Activated T-cell treated with anti-CD3 and anti-CD28 coated beads, Interleukin-2, amount 50 U/mL, for 4 hours (primary cell): ENCODE measurements at regions not wholly inside any gene's neighbourhood (a gene's known extent, or its start where the extent isn't known, plus 50 kb on each side); places are given as distances from the start of the nearest gene placed in this dataset.
"Not testable (repeated sequence)": the region's sequence is repeated elsewhere in the genome, so short reads cannot be mapped to it uniquely, and the experiment has no call there.

Source experiments
- ATAC-seq, 2 donors: fragments of 200-7000 bp; cut with Tn5 transposase; one replicate each; pipeline ENCODE4 v1.10.0; 2021
- DNase-seq: peaks from one replicate; pipeline ENCODE4 v3.0.0-alpha.2; 2020
- H3K27me3 Mint-ChIP-seq: one replicate; pipeline ENCODE4 v1.8.0; 2021; ENCODE audit warnings: low read depth, mixed read lengths
- H3K36me3 Mint-ChIP-seq: one replicate; pipeline ENCODE4 v1.8.0; 2022; ENCODE audit warnings: mixed read lengths; ENCODE audit not compliant: insufficient read depth
- H3K4me1 Mint-ChIP-seq: one replicate; pipeline ENCODE4 v1.8.0; 2021; ENCODE audit warnings: low read depth, mixed read lengths
- H3K4me3 Mint-ChIP-seq: one replicate; pipeline ENCODE4 v1.8.0; 2021; ENCODE audit warnings: mild to moderate bottlenecking, moderate library complexity, mixed read lengths
- H3K9me3 Mint-ChIP-seq: one replicate; pipeline ENCODE4 v1.8.0; 2021; ENCODE audit warnings: mixed read lengths

DNA sequence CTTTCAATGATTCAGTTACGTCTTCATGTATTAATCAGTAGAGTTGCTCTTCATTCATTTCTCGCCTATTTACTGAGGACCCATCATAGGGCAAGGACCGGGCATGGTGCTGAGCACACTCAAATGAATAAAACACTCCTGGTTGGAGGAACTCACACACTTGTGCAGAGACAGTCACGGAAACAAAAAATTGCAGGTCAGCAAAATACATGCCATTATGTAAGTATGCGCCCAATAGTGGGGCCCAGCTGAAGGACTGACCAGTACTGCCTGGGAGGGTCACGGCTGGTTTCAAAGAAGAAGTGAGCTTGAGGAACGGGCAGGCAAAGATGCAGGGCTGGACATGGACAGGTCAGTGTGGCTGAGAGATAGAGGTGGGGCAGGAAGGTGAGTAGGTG is 102.9 kb downstream of the DDX1 start:
- ATAC-seq (no peak), DNase-seq (no peak)
- H3K4me1 Mint-ChIP-seq = no peaks in the 10 kb centered on the region
- no peaks in the 10 kb centered on the region for H3K36me3 Mint-ChIP-seq
- no peak overlapping the region for H3K4me3 Mint-ChIP-seq
- H3K27me3 Mint-ChIP-seq = peaks cover 6% of the 10 kb centered on the region
- H3K9me3 Mint-ChIP-seq = no peaks in the 10 kb centered on the region

DNA sequence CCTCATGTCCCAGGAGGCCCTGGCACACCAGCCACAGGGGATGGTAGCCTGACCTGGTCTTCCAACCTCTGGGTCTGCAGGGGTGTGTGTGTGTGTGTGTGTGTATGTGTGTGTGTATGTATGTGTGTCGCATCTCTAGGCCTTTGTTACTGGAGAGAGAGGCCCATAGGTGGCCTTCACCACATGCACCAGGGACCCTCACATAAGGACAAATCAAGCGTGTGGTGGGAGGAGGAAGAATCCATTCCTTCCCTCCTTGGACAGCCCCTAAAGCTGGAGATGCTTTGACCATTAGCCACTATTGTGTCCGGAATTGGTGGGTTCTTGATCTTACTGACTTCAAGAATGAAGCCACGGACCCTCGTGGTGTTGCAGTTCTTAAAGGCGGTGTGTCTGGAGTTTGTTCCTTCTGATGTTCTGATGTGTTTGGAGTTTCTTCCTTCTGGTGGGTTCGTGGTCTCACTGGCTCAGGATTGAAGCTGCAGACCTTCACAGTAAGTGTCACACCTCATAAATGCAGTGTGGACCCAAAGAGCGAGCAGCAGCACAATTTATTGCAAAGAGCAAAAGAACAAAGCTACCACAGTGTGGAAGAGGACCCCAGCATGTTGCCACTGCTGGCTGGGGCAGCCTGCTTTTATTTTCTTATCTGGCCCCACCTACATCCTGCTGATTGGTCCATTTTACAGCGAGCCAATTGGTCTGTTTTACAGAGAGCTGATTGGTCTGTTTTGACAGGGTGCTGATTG is 104.1 kb downstream of the DDX1 start:
- H3K9me3 Mint-ChIP-seq = no peaks in the 10 kb centered on the region
- no peak overlapping the region for H3K4me3 Mint-ChIP-seq

DNA sequence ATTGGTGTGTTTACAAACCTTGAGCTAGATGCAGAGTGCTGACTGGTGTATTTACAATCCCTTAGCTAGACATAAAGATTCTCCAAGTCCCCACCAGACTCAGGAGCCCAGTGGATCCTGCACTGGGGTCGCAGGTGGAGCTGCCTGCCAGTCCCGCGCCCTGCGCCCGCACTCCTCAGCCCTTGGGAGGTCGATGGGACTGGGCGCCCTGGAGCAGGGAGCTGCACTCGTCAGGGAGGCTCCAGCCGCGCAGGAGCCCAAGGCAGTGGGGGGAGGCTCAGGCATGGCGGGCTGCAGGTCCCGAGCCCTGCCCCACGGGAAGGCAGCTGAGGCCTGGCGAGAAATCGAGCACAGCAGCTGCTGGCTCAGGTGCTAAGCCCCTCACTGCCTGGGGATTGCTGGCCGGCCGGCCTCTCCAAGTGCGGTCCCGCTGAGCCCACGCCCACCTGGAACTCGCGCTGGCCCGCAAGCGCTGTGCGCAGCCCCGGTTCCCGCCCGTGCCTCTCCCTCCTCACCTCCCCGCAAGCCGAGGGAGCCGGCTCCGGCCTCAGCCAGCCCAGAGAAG is 105.0 kb downstream of the DDX1 start:
- DNase-seq, H3K4me3 Mint-ChIP-seq, ATAC-seq, H3K4me1 Mint-ChIP-seq, H3K9me3 Mint-ChIP-seq, H3K36me3 Mint-ChIP-seq, H3K27me3 Mint-ChIP-seq: not testable (repeated sequence)

More for the DNA sequence above, 104.1 kb downstream of the DDX1 start:
- ATAC-seq (no peak), DNase-seq (no peak)
- Mint-ChIP-seq H3K27me3 (peaks cover 2% of the 10 kb centered on the region), H3K36me3 (no peaks in the 10 kb centered on the region), H3K4me1 (no peaks in the 10 kb centered on the region)

DNA sequence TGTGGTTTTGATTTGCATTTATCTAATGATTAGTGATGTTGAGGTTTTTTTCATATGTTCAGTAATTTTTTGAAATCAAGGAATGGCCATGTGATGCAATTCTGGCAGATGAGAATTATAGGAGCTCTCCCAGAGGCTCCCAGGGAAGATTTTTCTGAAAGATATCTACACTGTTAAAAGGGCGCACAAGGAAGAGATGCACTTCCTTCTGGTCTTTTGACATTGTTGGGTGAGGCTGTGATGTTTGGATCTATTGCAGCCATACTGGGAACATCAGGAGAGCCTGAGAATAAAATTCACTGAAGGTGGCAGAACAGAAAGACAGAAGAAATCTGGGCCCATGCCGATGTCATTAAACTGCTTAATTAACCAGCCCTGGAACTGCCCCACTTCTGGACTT is 108.5 kb downstream of the DDX1 start:
- no peaks in the 10 kb centered on the region for H3K9me3 Mint-ChIP-seq
- H3K36me3 Mint-ChIP-seq = no peaks in the 10 kb centered on the region
- ATAC-seq (no peak), DNase-seq (no peak)
- H3K4me1 Mint-ChIP-seq = no peaks in the 10 kb centered on the region
- no peak overlapping the region for H3K4me3 Mint-ChIP-seq
- peaks cover 2% of the 10 kb centered on the region for H3K27me3 Mint-ChIP-seq

DNA sequence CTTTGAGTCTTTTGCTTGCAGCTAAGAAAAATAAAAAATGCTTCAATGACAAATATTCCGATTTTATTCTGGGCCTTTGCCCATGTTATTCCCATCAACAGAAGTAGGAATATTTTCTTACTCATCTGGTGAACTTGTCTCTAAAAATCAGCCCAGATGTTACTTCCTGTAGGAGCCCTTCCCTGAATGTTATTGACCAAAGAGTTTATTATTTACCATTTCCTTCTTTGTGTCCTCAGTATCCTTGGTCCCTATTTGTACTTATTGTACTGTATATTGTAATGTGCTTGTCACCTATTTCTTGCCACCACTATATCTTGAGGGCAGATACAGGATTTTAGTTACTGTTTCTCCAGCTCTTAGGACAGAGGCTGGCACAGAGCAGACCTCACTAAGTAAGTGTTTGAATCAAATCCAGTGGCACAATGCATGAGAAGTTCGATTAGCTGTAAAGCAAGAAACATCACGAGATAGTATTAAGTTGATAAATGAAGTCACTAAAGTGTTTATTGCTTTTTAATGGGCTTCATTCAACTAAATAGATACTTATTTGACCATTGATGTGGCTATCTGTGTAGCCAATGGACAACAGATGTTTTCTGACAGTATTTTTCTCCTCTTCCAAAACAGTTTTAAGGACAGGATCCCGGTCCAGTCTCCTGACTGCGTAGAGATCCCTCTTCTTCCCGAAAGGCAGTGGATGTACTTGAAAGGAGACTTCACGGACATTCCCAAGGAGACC is 109.1 kb downstream of the DDX1 start:
- no peaks in the 10 kb centered on the region for H3K36me3 Mint-ChIP-seq
- peaks cover 2% of the 10 kb centered on the region for H3K27me3 Mint-ChIP-seq
- ATAC-seq (no peak), DNase-seq (no peak)
- H3K4me3 Mint-ChIP-seq = no peak overlapping the region
- H3K9me3 Mint-ChIP-seq = no peaks in the 10 kb centered on the region
- no peaks in the 10 kb centered on the region for H3K4me1 Mint-ChIP-seq

DNA sequence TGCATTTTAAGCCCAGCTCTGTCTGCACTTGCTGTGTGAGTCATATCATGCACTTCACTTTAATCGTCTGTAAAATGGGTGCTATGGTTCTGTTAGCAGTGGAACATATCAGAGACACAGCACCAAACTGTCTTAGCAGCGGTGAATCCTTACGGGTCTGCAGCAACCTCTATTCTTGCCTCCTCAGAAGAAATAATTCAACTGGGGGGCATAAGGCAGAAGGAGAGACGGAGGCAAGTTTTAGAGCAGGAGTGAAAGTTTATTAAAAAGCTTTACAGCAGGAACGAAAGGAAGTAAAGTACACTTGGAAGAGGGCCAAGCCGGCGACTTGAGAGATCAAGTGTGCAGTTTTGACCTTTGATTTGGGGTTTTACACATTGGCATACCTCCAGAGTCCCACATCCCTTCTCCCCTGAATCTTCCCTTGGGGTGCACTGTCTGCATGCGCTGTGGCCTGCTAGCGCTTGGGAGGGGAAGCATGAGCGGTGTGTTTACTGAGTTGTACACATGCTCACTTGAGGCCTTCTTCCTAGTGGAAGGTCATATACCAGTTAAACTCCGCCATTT is 109.8 kb downstream of the DDX1 start:
- ATAC-seq (no peak), DNase-seq (no peak)
- Mint-ChIP-seq H3K36me3 (no peaks in the 10 kb centered on the region), H3K4me1 (no peaks in the 10 kb centered on the region), H3K4me3 (no peak overlapping the region), H3K9me3 (no peaks in the 10 kb centered on the region), H3K27me3 (peaks cover 2% of the 10 kb centered on the region)

DNA sequence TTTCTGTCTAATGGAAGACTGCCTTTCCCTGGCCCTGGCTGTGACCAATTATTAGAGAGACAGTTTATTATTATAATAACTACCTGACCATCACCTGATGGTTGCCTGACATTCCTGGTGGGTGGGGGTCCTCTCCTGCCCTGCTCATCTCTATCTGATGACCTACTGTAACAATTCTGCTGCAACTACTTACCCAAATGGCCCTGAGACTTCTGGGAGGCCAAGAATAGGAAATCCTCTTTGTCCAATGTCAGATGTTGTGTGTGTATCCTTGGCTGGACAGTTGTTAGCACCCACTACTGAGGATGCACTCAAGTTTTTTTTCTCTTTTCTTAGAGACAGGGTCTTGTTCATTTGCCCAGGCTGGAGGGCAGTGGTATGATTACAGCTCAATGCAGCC is 110.3 kb downstream of the DDX1 start:
- Mint-ChIP-seq H3K9me3 (no peaks in the 10 kb centered on the region), H3K4me1 (no peaks in the 10 kb centered on the region)

DNA sequence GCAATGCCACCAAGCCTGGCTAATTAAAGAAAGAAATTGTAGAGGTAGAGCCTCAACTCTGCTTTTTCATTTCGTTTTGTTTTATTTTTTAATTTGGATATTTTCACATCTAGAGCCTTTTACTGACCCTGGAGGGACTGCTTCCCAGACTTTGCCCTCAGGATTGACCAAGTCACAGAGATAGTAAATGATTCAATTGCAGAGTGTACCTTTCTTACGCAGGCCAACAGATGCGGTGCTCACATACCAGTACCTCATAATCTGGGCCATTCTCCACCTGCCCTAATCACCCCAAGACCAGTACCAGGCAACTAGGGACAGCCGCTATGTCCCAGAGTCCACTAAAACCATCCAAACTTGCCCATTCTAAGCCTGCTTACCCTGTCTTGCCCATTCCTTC is 110.8 kb downstream of the DDX1 start:
- Mint-ChIP-seq H3K4me3 (no peak overlapping the region), H3K27me3 (peaks cover 2% of the 10 kb centered on the region), H3K36me3 (no peaks in the 10 kb centered on the region), H3K4me1 (no peaks in the 10 kb centered on the region), H3K9me3 (no peaks in the 10 kb centered on the region)
- DNase-seq (no peak), ATAC-seq (no peak)

More for the DNA sequence above, 110.3 kb downstream of the DDX1 start:
- ATAC-seq = no peak
- DNase-seq = no peak
- Mint-ChIP-seq H3K4me3 (no peak overlapping the region), H3K27me3 (peaks cover 2% of the 10 kb centered on the region), H3K36me3 (no peaks in the 10 kb centered on the region)

DNA sequence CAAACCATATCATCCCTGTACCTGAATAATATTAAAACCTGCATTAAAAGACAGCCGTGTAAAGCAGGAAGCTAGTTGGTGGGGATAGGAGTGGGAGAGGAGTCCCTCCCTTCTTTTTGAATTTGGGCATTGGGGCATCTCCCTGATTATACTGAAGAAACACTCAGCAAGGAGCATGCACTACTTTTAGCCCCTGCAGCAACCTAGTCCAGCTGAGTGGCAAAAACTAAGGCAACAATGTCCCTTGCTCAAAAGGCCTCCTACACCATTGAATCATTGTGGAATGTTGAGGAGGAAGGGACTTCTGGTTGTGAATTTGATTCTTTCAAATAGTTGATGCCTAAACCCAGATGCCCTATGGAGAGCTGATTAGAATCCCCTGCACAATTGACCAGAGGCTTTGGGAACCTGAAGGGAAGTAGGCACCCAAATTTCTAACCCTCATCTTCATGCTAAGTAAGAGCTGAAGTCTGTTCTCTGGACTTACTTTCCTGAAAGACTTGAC is 111.7 kb downstream of the DDX1 start:
- no peaks in the 10 kb centered on the region for H3K4me1 Mint-ChIP-seq
- ATAC-seq (no peak), DNase-seq (no peak)
- H3K4me3 Mint-ChIP-seq = no peak overlapping the region
- peaks cover 1% of the 10 kb centered on the region for H3K27me3 Mint-ChIP-seq
- H3K9me3 Mint-ChIP-seq = no peaks in the 10 kb centered on the region
- H3K36me3 Mint-ChIP-seq = no peaks in the 10 kb centered on the region

DNA sequence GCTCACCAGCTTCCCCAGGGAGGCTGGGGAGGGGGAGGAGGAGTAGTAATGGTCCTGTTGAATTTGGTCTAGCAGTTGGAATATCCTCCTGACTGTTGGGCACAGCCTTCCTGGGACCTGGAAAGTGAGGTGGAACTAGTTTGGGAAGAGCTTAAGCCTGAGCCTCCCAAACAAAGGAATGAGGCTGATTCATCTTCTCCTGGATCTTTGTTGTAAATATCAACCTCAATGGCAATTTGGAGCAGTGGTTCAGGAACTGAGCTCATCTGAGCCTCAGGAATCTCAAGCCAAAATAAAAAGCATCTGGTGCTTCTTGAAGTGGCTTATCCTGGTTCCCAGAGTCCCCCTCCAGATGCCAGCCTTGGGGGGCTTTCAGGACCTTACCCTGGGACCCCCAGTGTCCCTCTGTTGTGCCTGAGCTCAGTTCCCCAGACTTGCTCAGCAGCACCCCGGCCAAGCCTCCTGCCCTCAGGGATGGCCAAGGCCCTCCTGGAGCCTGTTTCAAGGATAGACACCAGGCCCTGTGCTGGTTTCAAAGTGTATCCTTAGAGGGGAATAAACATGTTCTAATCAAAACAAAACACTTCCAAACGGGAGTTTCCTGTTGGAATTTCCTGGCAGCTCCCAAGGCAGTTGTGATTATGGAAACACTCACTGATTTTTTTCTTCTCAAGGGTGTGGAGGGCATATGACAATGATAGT is 112.6 kb downstream of the DDX1 start:
- Mint-ChIP-seq H3K9me3 (no peaks in the 10 kb centered on the region), H3K36me3 (no peaks in the 10 kb centered on the region), H3K4me1 (no peaks in the 10 kb centered on the region), H3K27me3 (no peaks in the 10 kb centered on the region), H3K4me3 (no peak overlapping the region)
- ATAC-seq (no peak), DNase-seq (no peak)

DNA sequence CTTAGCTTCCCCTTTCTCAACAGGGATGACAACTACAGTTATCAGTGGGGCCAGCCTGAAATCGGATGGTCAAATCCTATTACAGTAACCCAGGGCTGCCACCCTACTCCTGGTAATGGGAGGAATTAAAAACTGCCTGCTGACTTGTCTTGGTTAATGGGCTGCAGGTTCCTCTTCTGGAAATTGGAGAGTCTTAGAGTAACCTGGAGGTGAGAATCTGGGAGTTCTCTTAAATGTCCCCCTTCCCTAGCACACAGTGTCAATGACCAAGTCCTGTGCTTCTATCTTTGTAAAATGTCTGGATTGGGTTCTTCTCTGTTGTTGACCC is 113.1 kb downstream of the DDX1 start:
- ATAC-seq = no peak
- Mint-ChIP-seq H3K36me3 (no peaks in the 10 kb centered on the region), H3K4me1 (no peaks in the 10 kb centered on the region), H3K4me3 (no peak overlapping the region), H3K9me3 (no peaks in the 10 kb centered on the region), H3K27me3 (no peaks in the 10 kb centered on the region)
- DNase-seq = no peak

DNA sequence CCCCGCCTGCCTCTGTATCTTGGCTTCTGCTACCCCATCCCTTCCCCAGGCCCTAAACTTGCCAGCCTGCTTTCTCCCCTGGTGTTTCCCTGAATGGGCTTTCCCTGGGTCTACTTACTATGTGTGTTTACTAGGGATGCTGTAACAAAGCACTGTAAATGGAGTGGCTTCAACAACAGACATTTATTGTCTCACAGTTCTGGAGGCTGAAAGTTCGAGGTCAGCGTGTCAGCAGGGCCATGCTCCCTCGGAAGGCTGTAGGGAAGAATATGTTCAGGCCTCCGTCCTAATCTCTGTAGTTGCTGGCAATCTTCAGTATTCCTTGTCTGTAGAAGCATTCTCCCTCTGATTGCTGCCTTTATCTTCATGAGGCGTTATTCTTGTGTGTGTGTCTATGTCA is 113.6 kb downstream of the DDX1 start:
- no peak overlapping the region for H3K4me3 Mint-ChIP-seq
- H3K4me1 Mint-ChIP-seq = no peaks in the 10 kb centered on the region
- DNase-seq (no peak), ATAC-seq (no peak)
- H3K36me3 Mint-ChIP-seq = no peaks in the 10 kb centered on the region
- H3K27me3 Mint-ChIP-seq = peaks cover 5% of the 10 kb centered on the region
- no peaks in the 10 kb centered on the region for H3K9me3 Mint-ChIP-seq

DNA sequence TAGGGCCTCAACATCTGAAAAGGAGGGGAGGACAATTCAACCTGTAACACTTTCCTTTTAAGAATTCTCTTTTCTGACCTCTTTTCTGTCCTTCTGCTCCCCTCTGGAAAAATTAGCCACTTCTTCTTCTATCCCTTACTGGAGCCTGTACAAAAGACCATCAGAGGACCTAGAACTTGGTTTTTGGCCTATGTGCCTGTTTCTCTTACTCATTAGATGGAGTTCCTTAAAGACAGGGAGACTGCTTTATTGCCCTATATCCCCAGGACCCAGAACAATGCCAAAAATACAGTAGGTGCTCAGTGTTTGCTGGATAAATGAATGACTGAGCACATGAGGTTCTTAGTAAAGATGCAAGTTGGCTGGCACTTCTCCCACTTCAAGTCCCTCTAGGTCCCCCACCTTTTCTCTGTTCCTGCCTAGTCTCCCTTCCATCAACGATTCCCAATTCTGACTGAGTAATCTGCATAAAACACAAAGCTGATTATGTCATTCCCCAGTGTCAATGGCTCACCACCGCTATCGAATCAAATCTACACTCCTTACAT is 114.2 kb downstream of the DDX1 start:
- H3K9me3 Mint-ChIP-seq = no peaks in the 10 kb centered on the region
- H3K4me3 Mint-ChIP-seq = no peak overlapping the region
- DNase-seq (no peak), ATAC-seq (no peak)
- H3K4me1 Mint-ChIP-seq = no peaks in the 10 kb centered on the region
- peaks cover 6% of the 10 kb centered on the region for H3K27me3 Mint-ChIP-seq
- no peaks in the 10 kb centered on the region for H3K36me3 Mint-ChIP-seq

DNA sequence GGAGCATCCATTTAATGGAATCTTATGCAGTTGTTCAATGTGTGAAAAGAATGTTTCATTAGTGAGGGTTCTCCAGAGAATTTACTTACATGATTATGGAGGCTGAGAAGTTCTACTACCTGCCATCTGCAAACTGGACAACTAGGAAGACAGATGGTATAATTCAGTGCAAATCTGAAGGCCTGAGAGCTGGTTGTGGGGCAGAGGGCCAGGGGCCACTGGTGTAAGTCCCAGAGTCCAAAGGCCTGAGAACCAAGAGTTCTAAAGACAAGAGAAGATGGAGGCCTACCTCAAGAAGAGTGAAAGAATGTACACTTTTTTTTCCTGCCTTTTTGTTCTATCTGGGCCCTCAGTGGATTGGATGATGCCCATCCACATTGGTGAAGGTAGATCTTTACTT is 114.8 kb downstream of the DDX1 start:
- H3K9me3 Mint-ChIP-seq = no peaks in the 10 kb centered on the region
- DNase-seq (no peak), ATAC-seq (no peak)
- H3K27me3 Mint-ChIP-seq = peaks cover 6% of the 10 kb centered on the region
- no peaks in the 10 kb centered on the region for H3K36me3 Mint-ChIP-seq
- H3K4me1 Mint-ChIP-seq = no peaks in the 10 kb centered on the region
- no peak overlapping the region for H3K4me3 Mint-ChIP-seq
